ENCODE measurements at regions not wholly inside any gene's neighbourhood (a gene's known extent, or its start where the extent isn't known, plus 50 kb on each side); places are given as distances from the start of the nearest gene placed in this dataset.

- no peak for TF ChIP-seq ZFP30 (CRISPR knock-in tag; IDR thresholded peaks at IDR 0.05)
- TF ChIP-seq, protein P1, sequence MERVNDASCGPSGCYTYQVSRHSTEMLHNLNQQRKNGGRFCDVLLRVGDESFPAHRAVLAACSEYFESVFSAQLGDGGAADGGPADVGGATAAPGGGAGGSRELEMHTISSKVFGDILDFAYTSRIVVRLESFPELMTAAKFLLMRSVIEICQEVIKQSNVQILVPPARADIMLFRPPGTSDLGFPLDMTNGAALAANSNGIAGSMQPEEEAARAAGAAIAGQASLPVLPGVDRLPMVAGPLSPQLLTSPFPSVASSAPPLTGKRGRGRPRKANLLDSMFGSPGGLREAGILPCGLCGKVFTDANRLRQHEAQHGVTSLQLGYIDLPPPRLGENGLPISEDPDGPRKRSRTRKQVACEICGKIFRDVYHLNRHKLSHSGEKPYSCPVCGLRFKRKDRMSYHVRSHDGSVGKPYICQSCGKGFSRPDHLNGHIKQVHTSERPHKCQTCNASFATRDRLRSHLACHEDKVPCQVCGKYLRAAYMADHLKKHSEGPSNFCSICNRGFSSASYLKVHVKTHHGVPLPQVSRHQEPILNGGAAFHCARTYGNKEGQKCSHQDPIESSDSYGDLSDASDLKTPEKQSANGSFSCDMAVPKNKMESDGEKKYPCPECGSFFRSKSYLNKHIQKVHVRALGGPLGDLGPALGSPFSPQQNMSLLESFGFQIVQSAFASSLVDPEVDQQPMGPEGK (CRISPR knock-in tag; IDR thresholded peaks at IDR 0.05; ENCODE audit: borderline replicate concordance) = no peak
These were observed 190.5 kb downstream of the C11orf87 start for GRCh38 chr11:109612496-109612895.

Data from SK-N-SH treated with all-trans-retinoic acid at 6 μM for 48 hours (cell line).